H1 (cell line): ENCODE measurements at regions not wholly inside any gene's neighbourhood (a gene's known extent, or its start where the extent isn't known, plus 50 kb on each side); places are given as distances from the start of the nearest gene placed in this dataset.

ENCODE experiments used
- RNF2 ChIP-seq: fragments of 200-900, 300-1000 bp; sonication (generic); IDR thresholded peaks from 2 replicates; pipeline ENCODE4 v1.7.1; 2016; ENCODE audit warnings: borderline replicate concordance, low read depth, mild to moderate bottlenecking, antibody characterized with exemption, low read length; ENCODE audit not compliant: poor library complexity, severe bottlenecking; ENCODE audit errors: missing control alignments

GRCh38 chr3:135490219-135490915, 475.2 kb upstream of the PPP2R3A start (continued):
- TF ChIP-seq RNF2: no peak
